HUES48 (cell line): ENCODE measurements at regions not wholly inside any gene's neighbourhood (a gene's known extent, or its start where the extent isn't known, plus 50 kb on each side); places are given as distances from the start of the nearest gene placed in this dataset.

Experiments
- H3K27ac ChIP-seq: one replicate; pipeline ENCODE4 v1.7.0; 2013; ENCODE audit warnings: low read depth, low read length, inconsistent platforms
- H3K27me3 ChIP-seq: 2 replicates; pipeline ENCODE4 v1.6.1; 2013; ENCODE audit warnings: mild to moderate bottlenecking, low read length; ENCODE audit not compliant: control insufficient read depth, insufficient read depth
- H3K36me3 ChIP-seq: 2 replicates; pipeline ENCODE4 v1.6.1; 2013; ENCODE audit warnings: low read length; ENCODE audit not compliant: control insufficient read depth, insufficient read depth
- H3K4me1 ChIP-seq: 2 replicates; pipeline ENCODE4 v1.6.1; 2013; ENCODE audit warnings: mild to moderate bottlenecking, low read length; ENCODE audit not compliant: control insufficient read depth, insufficient read depth
- H3K4me3 ChIP-seq: 2 replicates; pipeline ENCODE4 v1.5.1; 2013; ENCODE audit warnings: mild to moderate bottlenecking, low read depth, low read length
- H3K9ac ChIP-seq: 2 replicates; pipeline ENCODE4 v1.6.1; 2013; ENCODE audit warnings: mild to moderate bottlenecking, low read depth, low read length, moderate library complexity
- H3K9me3 ChIP-seq: 2 replicates; pipeline ENCODE4 v1.6.1; 2013; ENCODE audit warnings: low read length; ENCODE audit not compliant: control insufficient read depth, insufficient read depth

GRCh38 chr3:127384717-127385539 lies 97.1 kb upstream of the PRR20G start:
- Histone ChIP-seq H3K9me3 (0 out of 2 replicates have a peak, but pooled peaks cover 3% of the 10 kb centered on the region), H3K4me3 (no peak overlapping the region), H3K4me1 (no peaks in the 10 kb centered on the region), H3K9ac (no peak overlapping the region), H3K27ac (no peak overlapping the region), H3K27me3 (no peaks in the 10 kb centered on the region), H3K36me3 (no peaks in the 10 kb centered on the region)

DNA sequence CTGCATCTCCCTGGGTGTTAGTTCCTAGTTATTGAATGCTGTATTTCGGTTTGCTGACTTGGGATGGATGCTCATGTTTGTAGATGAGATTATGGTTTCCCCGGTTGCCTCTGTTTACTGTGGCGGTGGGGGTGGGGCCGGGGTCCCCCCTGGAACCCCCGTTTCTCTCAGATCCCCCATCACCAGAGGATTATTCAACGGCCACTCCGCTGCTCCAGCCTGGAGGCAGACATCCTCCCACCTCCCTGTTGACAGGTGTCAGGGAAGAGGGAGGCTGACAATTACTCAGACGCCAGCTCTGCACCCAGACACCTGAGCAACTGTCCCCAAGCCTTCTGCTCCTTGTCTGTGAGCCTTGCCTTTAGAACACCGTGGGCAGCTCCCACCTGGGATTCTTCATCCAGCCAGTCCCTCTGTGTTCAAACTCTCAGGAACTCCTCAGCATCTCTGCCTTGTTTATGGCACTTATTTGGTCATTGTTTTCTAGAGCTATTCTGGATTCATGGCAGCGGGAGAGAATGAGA lies 95.9 kb upstream of the PRR20G start:
- H3K27ac ChIP-seq, result no peak overlapping the region
- H3K9ac ChIP-seq, result no peak overlapping the region
- H3K4me3 ChIP-seq, result no peak overlapping the region
- no peaks in the 10 kb centered on the region for H3K27me3 ChIP-seq
- no peaks in the 10 kb centered on the region for H3K36me3 ChIP-seq
- H3K9me3 ChIP-seq, result 0 out of 2 replicates have a peak, but pooled peaks cover 3% of the 10 kb centered on the region
- no peaks in the 10 kb centered on the region for H3K4me1 ChIP-seq

DNA sequence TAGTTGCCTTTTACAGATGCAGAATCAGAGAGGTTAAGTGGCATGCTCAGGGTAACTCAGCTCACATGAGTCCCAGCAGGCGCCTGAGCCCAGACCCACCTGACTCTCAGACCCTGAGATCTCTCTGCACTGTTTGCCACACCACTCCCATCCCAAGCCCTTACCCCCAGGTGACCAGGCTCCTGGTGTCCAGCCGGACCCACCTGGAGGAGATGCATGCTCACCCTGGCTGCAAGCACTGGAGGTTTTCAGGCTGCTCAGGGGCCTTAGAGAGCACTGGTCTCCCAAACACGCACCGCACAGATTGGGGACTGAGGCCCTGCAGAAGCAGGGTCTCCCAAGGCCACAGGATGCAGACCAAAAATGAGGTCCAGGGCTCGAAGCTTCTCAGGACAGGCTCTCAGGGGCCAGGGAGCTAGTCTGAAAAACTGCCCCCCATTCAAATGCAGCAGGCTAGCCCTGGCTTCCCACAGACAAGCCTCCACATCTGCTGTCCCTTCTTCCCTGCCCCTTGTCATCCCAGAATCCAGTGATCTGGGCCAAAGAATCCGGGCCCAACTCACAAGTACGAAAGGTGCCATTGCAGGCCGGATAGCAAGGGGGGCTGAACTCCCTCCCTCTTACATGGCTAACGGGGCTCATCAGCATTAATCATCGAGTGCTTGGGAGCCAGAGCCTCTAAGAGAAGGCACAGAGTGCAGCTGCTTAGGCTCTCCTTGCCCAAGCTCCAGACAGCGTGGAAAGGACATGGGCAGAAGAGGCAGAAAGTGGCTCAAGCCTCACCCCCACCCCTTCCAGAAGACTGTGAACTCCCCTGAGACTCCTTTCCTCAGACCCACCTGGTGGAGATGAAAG lies 90.2 kb upstream of the PRR20G start:
- 0 out of 2 replicates have a peak, but pooled peaks cover under 1% of the 10 kb centered on the region for H3K9me3 ChIP-seq
- H3K4me3 ChIP-seq, result no peak overlapping the region
- no peak overlapping the region for H3K27ac ChIP-seq
- no peak overlapping the region for H3K9ac ChIP-seq
- H3K36me3 ChIP-seq, result no peaks in the 10 kb centered on the region
- no peaks in the 10 kb centered on the region for H3K27me3 ChIP-seq
- no peaks in the 10 kb centered on the region for H3K4me1 ChIP-seq

DNA sequence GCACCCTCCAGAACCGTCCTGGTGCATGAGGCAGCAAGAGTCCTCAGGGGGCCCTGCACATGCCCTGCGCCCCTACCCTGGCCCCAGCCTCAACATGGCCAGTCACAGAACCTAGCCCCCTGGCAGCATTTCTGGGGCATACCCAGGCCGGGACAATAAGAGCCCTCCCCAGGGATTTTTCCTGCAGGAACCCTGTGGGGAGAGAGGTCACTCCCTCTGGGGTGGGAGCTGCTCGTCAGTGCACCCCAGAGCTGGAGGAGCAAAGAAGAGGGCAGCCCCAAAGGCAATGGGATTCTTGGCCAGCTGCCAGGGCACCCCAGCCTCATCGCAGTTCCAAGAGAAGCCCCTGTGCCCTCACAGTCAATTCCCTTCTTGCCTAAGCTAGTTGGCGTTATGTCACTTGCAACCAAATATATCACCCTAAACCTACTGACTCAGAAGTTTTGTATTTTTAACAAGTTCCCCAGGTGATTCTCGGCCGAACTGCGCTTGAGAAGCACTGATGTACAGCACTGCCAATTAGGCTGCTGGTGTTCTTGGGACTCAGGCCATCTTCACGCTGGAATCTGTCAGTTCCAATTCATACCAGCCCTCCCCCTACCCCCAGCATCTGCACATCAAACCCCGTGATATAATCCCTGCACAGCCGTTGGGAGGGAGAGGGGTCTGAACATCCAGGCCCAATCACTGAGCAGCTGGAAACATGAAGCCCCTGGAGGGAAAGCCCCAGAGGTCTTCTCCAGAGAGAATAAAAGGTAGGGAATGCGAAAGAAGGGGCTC lies 87.5 kb upstream of the PRR20G start:
- Histone ChIP-seq H3K9me3 (no peaks in the 10 kb centered on the region), H3K4me3 (no peak overlapping the region)

DNA sequence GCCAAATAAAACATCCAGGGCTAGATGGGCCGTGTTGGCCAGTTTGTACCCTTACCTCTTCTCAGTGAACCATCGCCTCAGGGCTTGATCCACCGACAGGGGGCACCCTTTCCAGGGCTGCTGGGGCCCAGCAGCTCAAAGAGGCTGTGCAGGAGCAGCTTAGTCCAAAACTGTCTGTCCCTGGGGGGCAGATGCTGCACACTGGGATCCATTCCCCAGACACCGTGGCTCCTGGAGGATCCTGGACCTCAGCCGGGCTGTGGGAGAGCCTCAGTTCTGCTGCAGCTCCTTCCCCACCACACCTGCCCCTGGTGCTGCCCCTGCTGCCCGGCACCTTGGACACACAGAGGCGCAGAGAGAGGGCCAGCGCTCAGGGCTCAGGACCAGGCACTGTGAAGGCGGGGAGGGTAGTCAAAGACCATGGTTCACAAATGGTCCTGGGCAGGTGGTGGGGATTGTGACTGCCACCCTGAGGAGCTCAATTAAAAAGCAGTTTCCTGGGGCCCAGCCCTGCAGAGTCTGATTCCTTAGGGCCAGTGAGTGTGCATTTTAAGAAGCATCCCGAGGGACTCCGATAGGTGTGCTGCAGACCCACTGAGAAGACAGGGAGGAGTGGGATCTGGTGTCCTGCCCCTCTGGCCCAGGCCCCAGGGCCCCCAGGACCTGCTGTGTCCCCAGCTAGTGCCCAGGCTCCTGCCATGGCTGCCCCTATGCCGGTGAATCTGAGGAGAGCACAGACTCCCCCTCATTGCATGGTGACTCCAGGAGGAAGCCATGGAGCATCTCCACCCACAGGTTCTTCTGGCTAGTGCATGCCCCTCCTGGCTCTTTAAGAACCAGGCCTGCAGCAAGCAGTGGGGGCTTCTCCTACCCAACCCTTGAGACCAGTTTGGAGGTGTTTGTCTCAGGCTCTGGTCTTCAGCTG lies 86.5 kb upstream of the PRR20G start:
- Histone ChIP-seq H3K27ac (no peak overlapping the region), H3K9ac (no peak overlapping the region), H3K36me3 (no peaks in the 10 kb centered on the region), H3K4me1 (no peaks in the 10 kb centered on the region), H3K9me3 (no peaks in the 10 kb centered on the region), H3K27me3 (no peaks in the 10 kb centered on the region), H3K4me3 (no peak overlapping the region)

More for the DNA sequence above, 87.5 kb upstream of the PRR20G start:
- no peaks in the 10 kb centered on the region for H3K4me1 ChIP-seq
- no peak overlapping the region for H3K27ac ChIP-seq
- no peaks in the 10 kb centered on the region for H3K36me3 ChIP-seq
- H3K9ac ChIP-seq, result no peak overlapping the region
- no peaks in the 10 kb centered on the region for H3K27me3 ChIP-seq

DNA sequence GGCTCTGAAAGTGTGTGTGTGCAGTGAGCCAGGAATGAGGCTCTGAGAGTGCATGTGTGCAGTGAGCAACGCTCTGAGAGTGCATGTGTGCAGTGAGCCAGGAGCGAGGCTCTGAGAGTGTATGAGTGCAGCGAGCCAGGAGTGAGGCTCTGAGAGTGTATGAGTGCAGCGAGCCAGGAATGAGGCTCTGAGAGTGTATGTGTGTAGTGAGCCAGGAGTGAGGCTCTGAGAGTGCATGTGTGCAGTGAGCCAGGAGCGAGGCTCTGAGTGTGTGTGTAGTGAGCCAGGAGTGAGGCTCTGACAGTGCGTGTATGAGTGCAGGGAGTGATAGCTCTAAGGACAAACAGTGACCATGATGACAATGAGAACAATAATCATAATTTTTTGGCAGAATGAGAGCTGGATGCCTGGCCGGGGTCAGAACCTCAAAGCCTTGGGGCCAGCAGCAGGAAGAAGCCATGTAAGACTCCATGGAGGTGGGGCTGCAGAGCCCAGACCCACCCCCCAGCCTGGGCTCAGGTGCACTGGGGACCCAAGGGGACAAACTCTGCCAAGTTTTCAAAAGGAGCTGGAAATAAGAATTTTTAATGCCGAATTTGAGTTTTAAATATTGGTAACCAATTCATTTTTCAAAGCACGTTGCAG lies 85.7 kb upstream of the PRR20G start:
- no peaks in the 10 kb centered on the region for H3K9me3 ChIP-seq
- no peak overlapping the region for H3K27ac ChIP-seq
- H3K4me1 ChIP-seq, result no peaks in the 10 kb centered on the region
- no peak overlapping the region for H3K9ac ChIP-seq
- no peaks in the 10 kb centered on the region for H3K27me3 ChIP-seq
- H3K4me3 ChIP-seq, result no peak overlapping the region
- no peaks in the 10 kb centered on the region for H3K36me3 ChIP-seq

DNA sequence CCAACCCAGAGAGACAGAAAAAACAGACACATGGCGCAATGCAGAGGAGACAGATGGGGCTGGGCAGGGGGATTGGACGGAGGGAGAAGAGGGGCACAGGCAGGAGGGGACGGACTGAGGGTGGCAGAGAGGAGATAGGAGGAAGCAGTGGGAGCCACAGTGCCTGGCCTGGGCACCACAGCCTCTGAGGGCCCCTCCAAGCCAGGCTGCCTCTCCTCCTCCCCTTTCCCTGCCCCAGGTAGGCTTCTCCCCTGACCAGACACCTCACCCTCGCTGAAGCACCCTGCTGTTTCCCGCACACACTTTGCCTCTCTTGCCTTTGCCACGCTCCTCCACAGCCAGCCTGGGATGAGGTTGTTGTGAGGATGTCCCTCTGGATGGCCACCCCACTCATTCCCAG lies 84.0 kb upstream of the PRR20G start:
- H3K27me3 ChIP-seq, result no peaks in the 10 kb centered on the region
- H3K36me3 ChIP-seq, result no peaks in the 10 kb centered on the region
- no peaks in the 10 kb centered on the region for H3K9me3 ChIP-seq
- no peak overlapping the region for H3K27ac ChIP-seq
- no peak overlapping the region for H3K4me3 ChIP-seq
- no peaks in the 10 kb centered on the region for H3K4me1 ChIP-seq
- H3K9ac ChIP-seq, result no peak overlapping the region

GRCh38 chr3:127371334-127371733 lies 83.5 kb upstream of the PRR20G start:
- H3K36me3 ChIP-seq, result no peaks in the 10 kb centered on the region
- H3K4me1 ChIP-seq, result no peaks in the 10 kb centered on the region
- H3K9ac ChIP-seq, result no peak overlapping the region
- no peak overlapping the region for H3K4me3 ChIP-seq
- H3K27ac ChIP-seq, result no peak overlapping the region
- H3K9me3 ChIP-seq, result no peaks in the 10 kb centered on the region
- no peaks in the 10 kb centered on the region for H3K27me3 ChIP-seq

- Histone ChIP-seq H3K9me3 (no peaks in the 10 kb centered on the region), H3K27me3 (no peaks in the 10 kb centered on the region), H3K4me1 (no peaks in the 10 kb centered on the region), H3K27ac (no peak overlapping the region), H3K4me3 (no peak overlapping the region), H3K9ac (no peak overlapping the region), H3K36me3 (no peaks in the 10 kb centered on the region)
Measured at GRCh38 chr3:127370906-127371305, 83.1 kb upstream of the PRR20G start.
